ENCODE measurements at regions not wholly inside any gene's neighbourhood (a gene's known extent, or its start where the extent isn't known, plus 50 kb on each side); places are given as distances from the start of the nearest gene placed in this dataset.

GRCh38 chr1:18552631-18553030 is 71.9 kb downstream of the KLHDC7A start:
- TF ChIP-seq CTCF (IDR thresholded peaks at IDR 0.05; ENCODE audit: extremely low read depth, missing control alignments), result no peak
- no peak for DNase-seq (ENCODE audit: low spot score)

GRCh38 chr1:18553388-18553787 is 72.7 kb downstream of the KLHDC7A start:
- TF ChIP-seq CTCF (IDR thresholded peaks at IDR 0.05; ENCODE audit: extremely low read depth, missing control alignments), result no peak
- DNase-seq (ENCODE audit: low spot score), result no peak

- TF ChIP-seq CTCF (IDR thresholded peaks at IDR 0.05; ENCODE audit: extremely low read depth, missing control alignments), result no peak
- no peak for DNase-seq (ENCODE audit: low spot score)
Observed at GRCh38 chr1:18554099-18554498, 73.4 kb downstream of the KLHDC7A start.

- TF ChIP-seq CTCF (IDR thresholded peaks at IDR 0.05; ENCODE audit: extremely low read depth, missing control alignments), result no peak
- no peak for DNase-seq (ENCODE audit: low spot score)
Observed at GRCh38 chr1:18554597-18554996, 73.9 kb downstream of the KLHDC7A start.

- no peak for TF ChIP-seq CTCF (IDR thresholded peaks at IDR 0.05; ENCODE audit: extremely low read depth, missing control alignments)
- DNase-seq (ENCODE audit: low spot score), result no peak
Observed at GRCh38 chr1:18555036-18555435, 74.3 kb downstream of the KLHDC7A start.

GRCh38 chr1:18556364-18556763 is 74.3 kb upstream of the PAX7 start:
- TF ChIP-seq CTCF (IDR thresholded peaks at IDR 0.05; ENCODE audit: extremely low read depth, missing control alignments), result no peak
- DNase-seq (ENCODE audit: low spot score), result no peak

GRCh38 chr1:18557621-18558465 is 72.8 kb upstream of the PAX7 start:
- no peak for TF ChIP-seq CTCF (IDR thresholded peaks at IDR 0.05; ENCODE audit: extremely low read depth, missing control alignments)

More at GRCh38 chr1:18557621-18558465, 72.8 kb upstream of the PAX7 start:
- DNase-seq (ENCODE audit: low spot score), result no peak
